HCT116 (cell line): ENCODE measurements at regions not wholly inside any gene's neighbourhood (a gene's known extent, or its start where the extent isn't known, plus 50 kb on each side); places are given as distances from the start of the nearest gene placed in this dataset.

Source experiments
- ATAC-seq: fragments of 200-7000 bp; cut with Tn5 transposase; 2 replicates; pipeline ENCODE4 v1.9.1; 2020; ENCODE audit warnings: mild to moderate bottlenecking, moderate library complexity
- BruUV-seq: library from RNA; stranded (reverse); fragments of 400-500 nt; replicated peaks from 2 replicates; lab custom pipeline; 2021; lab: Mats Ljungman, UMichigan
- CTCF ChIA-PET: fragments of 300-600 bp; sonication (Branson Sonifier 250); formaldehyde crosslinking; loops from one replicate; lab custom pipeline; 2021; ENCODE audit warnings: antibody characterized with exemption; lab: Charles Lee
- POLR2A ChIA-PET: fragments of 300-600, 350-600 bp; sonication (Branson Sonifier 250); formaldehyde crosslinking; loops from one replicate; lab custom pipeline; 2021; ENCODE audit warnings: antibody characterized with exemption; lab: Charles Lee
- RAD21 ChIA-PET, 2 experiments: fragments of 300-600 bp; sonication (Branson Sonifier 250); formaldehyde crosslinking; loops; one replicate each; lab custom pipeline; 2023; ENCODE audit warnings: low total read pairs in 2 of 2; ENCODE audit not compliant: uncharacterized antibody in 2 of 2, unreplicated experiment in 2 of 2, low non-redundant PET in 1 of 2; lab: Charles Lee
- DNase-seq: peaks from one replicate; pipeline ENCODE4 v3.0.0-alpha.2; 2010; ENCODE audit warnings: low read depth, low spot score
- H2AFZ ChIP-seq: fragments of 200-600 bp; shearing (Covaris generic), sonication (generic); 2 replicates; pipeline ENCODE4 v1.6.1; 2017; ENCODE audit warnings: low read depth, mixed run types, mixed read lengths, antibody characterized with exemption, low read length; ENCODE audit not compliant: poor library complexity, severe bottlenecking
- H3K27ac ChIP-seq: 2 replicates; pipeline ENCODE4 v1.5.1; 2012; ENCODE audit warnings: low read depth, low read length
- H3K27me3 ChIP-seq: fragments of 200-600 bp; sonication (generic); 2 replicates; pipeline ENCODE4 v1.6.1; 2016; ENCODE audit warnings: mixed run types, low read length, mixed read lengths; ENCODE audit not compliant: insufficient read depth
- H3K36me3 ChIP-seq, 2 experiments: fragments of 200-500 bp in 1 of 2; fragments of 200-600 bp in 1 of 2; sonication (Bioruptor generic) in 1 of 2; sonication (generic) in 1 of 2; 2 replicates each; pipeline versions ENCODE4 v1.5.1 to v1.6.1; 2014 to 2016; ENCODE audit warnings: low read length in 2 of 2, inconsistent platforms in 1 of 2, mixed read lengths in 1 of 2, mixed run types in 1 of 2; ENCODE audit not compliant: insufficient read depth in 2 of 2, control insufficient read depth in 1 of 2
- H3K4me1 ChIP-seq, 2 experiments: fragments of 200-600 bp in 1 of 2; sonication (generic) in 1 of 2; 2 replicates each; pipeline versions ENCODE4 v1.5.1 to v1.6.1; 2012 to 2017; ENCODE audit warnings: low read length in 2 of 2, inconsistent platforms in 1 of 2, mild to moderate bottlenecking in 1 of 2, mixed read lengths in 1 of 2, mixed run types in 1 of 2, moderate library complexity in 1 of 2; ENCODE audit not compliant: insufficient read depth in 2 of 2, control insufficient read depth in 1 of 2
- H3K4me2 ChIP-seq: fragments of 200-600 bp; sonication (generic); 2 replicates; pipeline ENCODE4 v1.6.1; 2017; ENCODE audit warnings: mixed run types, low read length, mixed read lengths
- H3K4me3 ChIP-seq, 2 experiments: fragments of 200-600 bp in 1 of 2; sonication (generic) in 1 of 2; replicated peaks in 1 of 2; 2 replicates each; pipeline ENCODE4 v1.5.1; 2011 to 2016; ENCODE audit warnings: low read length in 2 of 2, control low read depth in 1 of 2, low read depth in 1 of 2, mild to moderate bottlenecking in 1 of 2, mixed read lengths in 1 of 2, mixed run types in 1 of 2
- H3K79me2 ChIP-seq: fragments of 200-600 bp; sonication (generic); 2 replicates; pipeline ENCODE4 v1.6.1; 2017; ENCODE audit warnings: mild to moderate bottlenecking, mixed run types, low read length, moderate library complexity, mixed read lengths; ENCODE audit not compliant: insufficient read depth
- H3K9ac ChIP-seq: fragments of 200-600 bp; sonication (generic); 2 replicates; pipeline ENCODE4 v1.6.1; 2016; ENCODE audit warnings: low read length, mixed read lengths
- H3K9me2 ChIP-seq: fragments of 200-600 bp; sonication (generic), shearing (Covaris generic); 2 replicates; pipeline ENCODE4 v1.6.1; 2017; ENCODE audit warnings: mixed run types, mild to moderate bottlenecking, moderate library complexity; ENCODE audit not compliant: insufficient read depth
- H3K9me3 ChIP-seq, 2 experiments: fragments of 200-500 bp in 1 of 2; fragments of 200-600 bp in 1 of 2; sonication (Bioruptor generic) in 1 of 2; sonication (generic) in 1 of 2; 2 replicates each; pipeline ENCODE4 v1.6.1; 2014 to 2017; ENCODE audit warnings: low read length in 2 of 2, mixed read lengths in 2 of 2, inconsistent platforms in 1 of 2, low read depth in 1 of 2, mild to moderate bottlenecking in 1 of 2, mixed run types in 1 of 2, moderate library complexity in 1 of 2; ENCODE audit not compliant: control insufficient read depth in 1 of 2, insufficient read depth in 1 of 2
- H4K20me1 ChIP-seq: fragments of 200-600 bp; sonication (generic), shearing (Covaris generic); 2 replicates; pipeline ENCODE4 v1.6.1; 2017; ENCODE audit warnings: mixed run types, mild to moderate bottlenecking, moderate library complexity; ENCODE audit not compliant: insufficient read depth
- CEBPB ChIP-seq: IDR thresholded peaks from 2 replicates; pipeline ENCODE4 v1.6.1; 2012; ENCODE audit warnings: low read depth
- CTCF ChIP-seq, 3 experiments: fragments of 200-600 bp in 1 of 3; sonication (generic) in 1 of 3; IDR thresholded peaks in 2 of 3; conservative IDR thresholded peaks in 1 of 3; 2 replicates each; pipeline ENCODE4 v1.5.1; 2012 to 2017; ENCODE audit warnings: low read depth in 2 of 3, low read length in 2 of 3, antibody characterized with exemption in 1 of 3, borderline replicate concordance in 1 of 3, control low read depth in 1 of 3, mild to moderate bottlenecking in 1 of 3, mixed read lengths in 1 of 3, mixed run types in 1 of 3, moderate library complexity in 1 of 3; ENCODE audit not compliant: insufficient read depth in 1 of 3
- EGR1 ChIP-seq: IDR thresholded peaks from 2 replicates; pipeline ENCODE4 v1.6.1; 2012; ENCODE audit warnings: low read depth
- ELF1 ChIP-seq: IDR thresholded peaks from 2 replicates; pipeline ENCODE4 v1.6.1; 2012; ENCODE audit warnings: low read depth, borderline replicate concordance
- EZH2 ChIP-seq: fragments of 200-600 bp; sonication (generic); IDR thresholded peaks from 2 replicates; pipeline ENCODE4 v1.6.1; 2017; ENCODE audit warnings: antibody characterized with exemption, mixed run types
- EZH2phosphoT487 ChIP-seq: fragments of 200-600 bp; IDR thresholded peaks from 2 replicates; pipeline ENCODE4 v1.6.1; 2018; ENCODE audit warnings: antibody characterized with exemption, borderline replicate concordance
- FOSL1 ChIP-seq: IDR thresholded peaks from 2 replicates; pipeline ENCODE4 v1.6.1; 2012; ENCODE audit warnings: low read depth
- JUND ChIP-seq: IDR thresholded peaks from 2 replicates; pipeline ENCODE4 v1.6.1; 2012
- POLR2A ChIP-seq: IDR thresholded peaks from 2 replicates; pipeline ENCODE4 v1.7.0; 2011; ENCODE audit warnings: borderline replicate concordance; ENCODE audit not compliant: insufficient read depth, insufficient read length; ENCODE audit errors: extremely low read depth
- POLR2AphosphoS5 ChIP-seq: IDR thresholded peaks from 2 replicates; pipeline ENCODE4 v1.6.1; 2011; ENCODE audit warnings: mild to moderate bottlenecking, low read depth, low read length, moderate library complexity
- SIN3A ChIP-seq: IDR thresholded peaks from 2 replicates; pipeline ENCODE4 v1.6.1; 2012; ENCODE audit warnings: low read depth
- SRF ChIP-seq: IDR thresholded peaks from 2 replicates; pipeline ENCODE4 v1.6.1; 2012; ENCODE audit warnings: low read depth
- YY1 ChIP-seq: IDR thresholded peaks from 2 replicates; pipeline ENCODE4 v1.6.1; 2011; ENCODE audit warnings: low read length, low read depth, moderate library complexity, mild to moderate bottlenecking; ENCODE audit not compliant: insufficient replicate concordance; ENCODE audit errors: extremely low read depth
- ZBTB33 ChIP-seq: IDR thresholded peaks from 2 replicates; pipeline ENCODE4 v1.6.1; 2011; ENCODE audit warnings: mild to moderate bottlenecking, low read length, moderate library complexity; ENCODE audit not compliant: insufficient replicate concordance; ENCODE audit errors: extremely low read depth
- ZFX ChIP-seq: fragments of 450-650 bp; IDR thresholded peaks from 2 replicates; pipeline ENCODE4 v1.6.1; 2017
- ZNF274 ChIP-seq: fragments of 200-500 bp; sonication (Bioruptor generic); IDR thresholded peaks from 2 replicates; pipeline ENCODE4 v1.6.1; 2014; ENCODE audit warnings: mild to moderate bottlenecking, low read depth, low read length, inconsistent platforms
- intact Hi-C: fragments of 100-400 bp; cut with micrococcal nuclease; formaldehyde crosslinking; loops from 2 replicates; pipeline ENCODE4 v1.10.0; 2022

GRCh38 chr3:26074080-26074479, 284.2 kb downstream of the OXSM start:
- ChIA-PET CTCF (no interaction called here), RAD21 (no interaction called here), POLR2A (no interaction called here)
- Histone ChIP-seq H3K4me1 (no peaks in the 10 kb centered on the region), H3K9me3 (no peaks in the 10 kb centered on the region), H3K9me2 (no peaks in the 10 kb centered on the region), H3K36me3 (no peaks in the 10 kb centered on the region), H2AFZ (no peak overlapping the region), H3K27me3 (no peaks in the 10 kb centered on the region), H3K4me2 (no peak overlapping the region), H3K4me3 (no peak overlapping the region), H3K79me2 (no peaks in the 10 kb centered on the region), H3K27ac (no peak overlapping the region), H3K9ac (no peak overlapping the region), H4K20me1 (no peaks in the 10 kb centered on the region)
- no peak for DNase-seq
- intact Hi-C loops, result no loop called here
- ATAC-seq, result no peak
- TF ChIP-seq SIN3A, result no peak
- no peak for TF ChIP-seq ELF1
- TF ChIP-seq EZH2phosphoT487, result no peak
- TF ChIP-seq JUND, result no peak
- TF ChIP-seq ZFX, result no peak
- TF ChIP-seq CTCF (IDR thresholded peaks at IDR 0.05 in 2 of 3, conservative IDR thresholded peaks at IDR 0.05 in 1 of 3; ENCODE audit: borderline replicate concordance in 1 of 3, insufficient read depth in 1 of 3, low read depth in 2 of 3, low read length in 2 of 3), result no peak
- TF ChIP-seq ZNF274, result no peak
- TF ChIP-seq YY1, result no peak
- TF ChIP-seq EGR1, result no peak
- no peak for TF ChIP-seq EZH2
- no peak for TF ChIP-seq SRF
- no peak for TF ChIP-seq ZBTB33
- TF ChIP-seq CEBPB, result no peak
- TF ChIP-seq POLR2AphosphoS5, result no peak
- TF ChIP-seq FOSL1, result no peak
- no peak for TF ChIP-seq POLR2A
- no TSS peak for BruUV-seq
